NAMALWA (cell line): ENCODE measurements at regions not wholly inside any gene's neighbourhood (a gene's known extent, or its start where the extent isn't known, plus 50 kb on each side); places are given as distances from the start of the nearest gene placed in this dataset.

ENCODE experiments used
- DNase-seq: peaks from one replicate; pipeline ENCODE4 v3.0.0-alpha.2; 2015; ENCODE audit warnings: low spot score

GRCh38 chr3:159789017-159789416, 199.6 kb upstream of the IL12A start:
- no peak for DNase-seq

GRCh38 chr3:159789742-159790635, 198.6 kb upstream of the IL12A start:
- DNase-seq: no peak

GRCh38 chr3:159791336-159791735, 197.3 kb upstream of the IL12A start:
- no peak for DNase-seq

- DNase-seq: no peak
These were observed 196.6 kb upstream of the IL12A start for GRCh38 chr3:159792070-159792469.

- DNase-seq: no peak
These were observed 193.6 kb upstream of the IL12A start for GRCh38 chr3:159795042-159795441.

GRCh38 chr3:159795681-159796175, 192.9 kb upstream of the IL12A start:
- DNase-seq: no peak

GRCh38 chr3:159796226-159796625, 192.4 kb upstream of the IL12A start:
- DNase-seq: no peak

GRCh38 chr3:159796744-159797143, 191.9 kb upstream of the IL12A start:
- DNase-seq: no peak

GRCh38 chr3:159797771-159798170, 190.9 kb upstream of the IL12A start:
- DNase-seq: no peak

- no peak for DNase-seq
These were observed 189.7 kb upstream of the IL12A start for GRCh38 chr3:159798951-159799350.

GRCh38 chr3:159800434-159801155, 188.0 kb upstream of the IL12A start:
- DNase-seq: no peak

- DNase-seq: no peak
These were observed 185.8 kb upstream of the IL12A start for GRCh38 chr3:159802864-159803263.

- DNase-seq: no peak
These were observed 185.2 kb upstream of the IL12A start for GRCh38 chr3:159803459-159803858.

- peak; percentile 79 for DNase-seq
These were observed 183.8 kb upstream of the IL12A start for GRCh38 chr3:159804726-159805410.

- no peak for DNase-seq
These were observed 183.2 kb upstream of the IL12A start for GRCh38 chr3:159805411-159805772.

GRCh38 chr3:159806412-159806811, 182.2 kb upstream of the IL12A start:
- no peak for DNase-seq

- no peak for DNase-seq
These were observed 181.2 kb upstream of the IL12A start for GRCh38 chr3:159807137-159808040.

- no peak for DNase-seq
These were observed 174.7 kb upstream of the IL12A start for GRCh38 chr3:159813822-159814531.

- DNase-seq: no peak
These were observed 172.1 kb upstream of the IL12A start for GRCh38 chr3:159816512-159816911.

GRCh38 chr3:159817126-159817525, 171.5 kb upstream of the IL12A start:
- DNase-seq: no peak

- DNase-seq: no peak
These were observed 171.1 kb upstream of the IL12A start for GRCh38 chr3:159817571-159817970.
